Karpas-422 (cell line): ENCODE measurements at regions not wholly inside any gene's neighbourhood (a gene's known extent, or its start where the extent isn't known, plus 50 kb on each side); places are given as distances from the start of the nearest gene placed in this dataset.
A peak's percentile ranks its signal among the peaks of the same experiment; 100 is the strongest.

Experiments used
- DNase-seq: peaks from one replicate; pipeline ENCODE4 v3.0.0-alpha.2; 2015
- H2AFZ ChIP-seq: fragments of 200-600 bp; sonication (generic); 2 replicates; pipeline ENCODE4 v1.6.1; 2014; ENCODE audit warnings: antibody characterized with exemption, low read length, mixed read lengths
- H3K27ac ChIP-seq: fragments of 200-600 bp; sonication (generic); 2 replicates; pipeline ENCODE4 v1.5.1; 2014; ENCODE audit warnings: mild to moderate bottlenecking, low read length, moderate library complexity
- H3K27me3 ChIP-seq: fragments of 200-600 bp; sonication (generic); 2 replicates; pipeline ENCODE4 v1.6.1; 2014; ENCODE audit warnings: low read length, mixed read lengths
- H3K36me3 ChIP-seq: fragments of 200-600 bp; sonication (generic); 2 replicates; pipeline ENCODE4 v1.6.1; 2014; ENCODE audit warnings: low read length, mixed read lengths; ENCODE audit not compliant: insufficient read depth
- H3K4me1 ChIP-seq: fragments of 200-600 bp; sonication (generic); 2 replicates; pipeline ENCODE4 v1.6.1; 2014; ENCODE audit warnings: mild to moderate bottlenecking, low read length, mixed read lengths
- H3K4me2 ChIP-seq: fragments of 200-600 bp; sonication (generic); 2 replicates; pipeline ENCODE4 v1.6.1; 2014; ENCODE audit warnings: low read length, low read depth, mild to moderate bottlenecking; ENCODE audit not compliant: poor library complexity, severe bottlenecking
- H3K4me3 ChIP-seq: fragments of 200-600 bp; sonication (generic); 2 replicates; pipeline ENCODE4 v1.5.1; 2014; ENCODE audit warnings: mild to moderate bottlenecking, antibody characterized with exemption, low read length, mixed read lengths
- H3K79me2 ChIP-seq: fragments of 200-600 bp; sonication (generic); 2 replicates; pipeline ENCODE4 v1.6.1; 2014; ENCODE audit warnings: mild to moderate bottlenecking, low read length, mixed read lengths
- H3K9ac ChIP-seq: fragments of 200-600 bp; sonication (generic); 2 replicates; pipeline ENCODE4 v1.6.0; 2014; ENCODE audit warnings: low read length
- H3K9me2 ChIP-seq: fragments of 200-600 bp; sonication (generic), shearing (Covaris generic); replicated peaks from 2 replicates; pipeline ENCODE4 v1.6.0; 2014; ENCODE audit warnings: mild to moderate bottlenecking, low read length, moderate library complexity; ENCODE audit not compliant: insufficient read depth
- H3K9me3 ChIP-seq: fragments of 300-700, 200-600 bp; sonication (generic); 2 replicates; pipeline ENCODE4 v1.6.1; 2014; ENCODE audit warnings: low read length, mixed read lengths
- H4K20me1 ChIP-seq: fragments of 200-600 bp; sonication (generic); 2 replicates; pipeline ENCODE4 v1.6.1; 2014; ENCODE audit warnings: mild to moderate bottlenecking, antibody characterized with exemption, low read length, low read depth; ENCODE audit not compliant: insufficient read depth

GRCh38 chr2:160871953-160872352 is 288.3 kb upstream of the TANK start:
- no peaks in the 10 kb centered on the region for H3K9me2 ChIP-seq
- H3K79me2 ChIP-seq: no peaks in the 10 kb centered on the region
- H3K9me3 ChIP-seq: no peaks in the 10 kb centered on the region
- no peak overlapping the region for H2AFZ ChIP-seq
- H3K4me2 ChIP-seq: no peak overlapping the region
- no peak overlapping the region for H3K4me3 ChIP-seq
- H3K9ac ChIP-seq: no peak overlapping the region
- no peak for DNase-seq
- H3K4me1 ChIP-seq: no peaks in the 10 kb centered on the region
- H3K27me3 ChIP-seq: no peaks in the 10 kb centered on the region
- no peaks in the 10 kb centered on the region for H3K36me3 ChIP-seq
- no peaks in the 10 kb centered on the region for H4K20me1 ChIP-seq
- H3K27ac ChIP-seq: no peak overlapping the region

- H2AFZ ChIP-seq: no peak overlapping the region
- H3K27me3 ChIP-seq: 0 out of 2 replicates have a peak, but pooled peaks cover 3% of the 10 kb centered on the region
- no peak for DNase-seq
- no peaks in the 10 kb centered on the region for H3K79me2 ChIP-seq
- H3K9me2 ChIP-seq: no peaks in the 10 kb centered on the region
- no peaks in the 10 kb centered on the region for H3K9me3 ChIP-seq
- H3K4me3 ChIP-seq: no peak overlapping the region
- H4K20me1 ChIP-seq: no peaks in the 10 kb centered on the region
- no peaks in the 10 kb centered on the region for H3K36me3 ChIP-seq
- H3K9ac ChIP-seq: no peak overlapping the region
- H3K27ac ChIP-seq: no peak overlapping the region
- H3K4me2 ChIP-seq: no peak overlapping the region
- H3K4me1 ChIP-seq: no peaks in the 10 kb centered on the region
These were observed 284.2 kb upstream of the TANK start for GRCh38 chr2:160876029-160876428.

GRCh38 chr2:160876765-160877164 is 283.5 kb upstream of the TANK start:
- Histone ChIP-seq H3K27ac (no peak overlapping the region), H4K20me1 (no peaks in the 10 kb centered on the region)

GRCh38 chr2:160878618-160879017 is 281.6 kb upstream of the TANK start:
- Histone ChIP-seq H3K9me2 (no peaks in the 10 kb centered on the region), H3K27me3 (0 out of 2 replicates have a peak, but pooled peaks cover 3% of the 10 kb centered on the region), H3K27ac (no peak overlapping the region), H3K4me3 (no peak overlapping the region), H3K9ac (no peak overlapping the region), H3K36me3 (no peaks in the 10 kb centered on the region), H3K79me2 (no peaks in the 10 kb centered on the region), H3K9me3 (no peaks in the 10 kb centered on the region), H4K20me1 (no peaks in the 10 kb centered on the region), H2AFZ (no peak overlapping the region), H3K4me2 (no peak overlapping the region), H3K4me1 (no peaks in the 10 kb centered on the region)
- no peak for DNase-seq

More at GRCh38 chr2:160876765-160877164, 283.5 kb upstream of the TANK start:
- H2AFZ ChIP-seq: 0 out of 2 replicates have a peak overlapping the region, but pooled peaks have one; percentile 4
- H3K9me2 ChIP-seq: no peaks in the 10 kb centered on the region
- no peak for DNase-seq
- H3K36me3 ChIP-seq: no peaks in the 10 kb centered on the region
- H3K4me2 ChIP-seq: no peak overlapping the region
- no peak overlapping the region for H3K9ac ChIP-seq
- H3K27me3 ChIP-seq: 0 out of 2 replicates have a peak, but pooled peaks cover 3% of the 10 kb centered on the region
- H3K4me1 ChIP-seq: no peaks in the 10 kb centered on the region
- no peaks in the 10 kb centered on the region for H3K9me3 ChIP-seq
- no peak overlapping the region for H3K4me3 ChIP-seq
- H3K79me2 ChIP-seq: no peaks in the 10 kb centered on the region

- no peak overlapping the region for H3K27ac ChIP-seq
- no peaks in the 10 kb centered on the region for H3K9me2 ChIP-seq
- peaks cover 34% of the 10 kb centered on the region for H3K4me1 ChIP-seq
- H3K9ac ChIP-seq: no peak overlapping the region
- no peaks in the 10 kb centered on the region for H3K79me2 ChIP-seq
- 0 out of 2 replicates have a peak overlapping the region, but pooled peaks have one; percentile 28 for H2AFZ ChIP-seq
- no peaks in the 10 kb centered on the region; the same call in 1 of the 2 replicates for H3K36me3 ChIP-seq
- no peak overlapping the region for H3K4me2 ChIP-seq
- H3K4me3 ChIP-seq: no peak overlapping the region
- DNase-seq: no peak
- no peaks in the 10 kb centered on the region for H4K20me1 ChIP-seq
- no peaks in the 10 kb centered on the region for H3K9me3 ChIP-seq
- no peaks in the 10 kb centered on the region for H3K27me3 ChIP-seq
These were observed 277.3 kb upstream of the TANK start for GRCh38 chr2:160882906-160883305.

GRCh38 chr2:160884056-160884455 is 276.2 kb upstream of the TANK start:
- Histone ChIP-seq H2AFZ (0 out of 2 replicates have a peak overlapping the region, but pooled peaks have one; percentile 28), H3K79me2 (no peaks in the 10 kb centered on the region), H3K27ac (no peak overlapping the region), H3K36me3 (no peaks in the 10 kb centered on the region; the same call in 1 of the 2 replicates), H3K4me3 (no peak overlapping the region), H3K4me2 (no peak overlapping the region), H3K4me1 (peaks cover 44% of the 10 kb centered on the region), H3K27me3 (no peaks in the 10 kb centered on the region), H4K20me1 (no peaks in the 10 kb centered on the region), H3K9ac (no peak overlapping the region), H3K9me3 (no peaks in the 10 kb centered on the region), H3K9me2 (no peaks in the 10 kb centered on the region)
- no peak for DNase-seq

GRCh38 chr2:160889439-160890170 is 270.6 kb upstream of the TANK start:
- H3K27me3 ChIP-seq: no peaks in the 10 kb centered on the region
- H3K4me1 ChIP-seq: peaks cover 50% of the 10 kb centered on the region
- H3K9ac ChIP-seq: no peak overlapping the region
- no peak for DNase-seq
- H3K4me3 ChIP-seq: no peak overlapping the region
- peak overlapping the region; percentile 54 for H2AFZ ChIP-seq
- H4K20me1 ChIP-seq: no peaks in the 10 kb centered on the region
- H3K79me2 ChIP-seq: no peaks in the 10 kb centered on the region
- no peaks in the 10 kb centered on the region; the same call in 1 of the 2 replicates for H3K36me3 ChIP-seq
- H3K4me2 ChIP-seq: no peak overlapping the region
- H3K9me3 ChIP-seq: no peaks in the 10 kb centered on the region
- no peaks in the 10 kb centered on the region for H3K9me2 ChIP-seq
- no peak overlapping the region for H3K27ac ChIP-seq

- Histone ChIP-seq H3K9ac (no peak overlapping the region), H3K36me3 (no peaks in the 10 kb centered on the region; the same call in 1 of the 2 replicates), H3K9me3 (no peaks in the 10 kb centered on the region), H3K27ac (no peak overlapping the region), H3K27me3 (no peaks in the 10 kb centered on the region), H3K4me1 (peaks cover 38% of the 10 kb centered on the region), H3K4me3 (no peak overlapping the region), H4K20me1 (no peaks in the 10 kb centered on the region), H2AFZ (no peak overlapping the region), H3K9me2 (no peaks in the 10 kb centered on the region), H3K79me2 (no peaks in the 10 kb centered on the region), H3K4me2 (no peak overlapping the region)
- no peak for DNase-seq
These were observed 269.4 kb upstream of the TANK start for GRCh38 chr2:160890667-160891352.
